ENCODE measurements at regions not wholly inside any gene's neighbourhood (a gene's known extent, or its start where the extent isn't known, plus 50 kb on each side); places are given as distances from the start of the nearest gene placed in this dataset.

- DNase-seq = no peak
Observed at GRCh38 chr2:160921386-160921964, 238.8 kb upstream of the TANK start.

- no peak for DNase-seq
Observed at GRCh38 chr2:160924936-160925353, 235.3 kb upstream of the TANK start.

DNA sequence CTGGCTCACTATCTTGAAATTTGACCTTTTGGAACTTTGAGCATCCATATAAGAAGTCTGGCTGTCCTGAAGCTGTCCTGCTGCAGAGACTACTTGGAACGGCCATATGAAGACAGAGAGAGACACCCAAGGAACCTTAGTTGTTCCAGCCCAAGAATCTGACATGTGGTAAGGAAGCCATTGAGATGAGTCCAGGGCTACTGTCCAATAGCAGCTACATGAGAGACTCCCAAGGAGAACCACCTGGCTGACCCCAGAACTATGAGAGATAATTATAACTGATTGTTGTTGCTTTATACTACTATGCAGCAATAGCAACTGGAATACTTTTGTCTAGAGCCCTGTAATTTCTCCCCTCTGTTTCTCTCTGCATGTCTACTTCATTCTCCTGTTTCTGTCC, 234.3 kb upstream of the TANK start:
- no peak for DNase-seq

- DNase-seq = no peak
Observed at GRCh38 chr2:160927324-160927723, 232.9 kb upstream of the TANK start.

GRCh38 chr2:160928854-160929301, 231.3 kb upstream of the TANK start:
- no peak for DNase-seq

DNA sequence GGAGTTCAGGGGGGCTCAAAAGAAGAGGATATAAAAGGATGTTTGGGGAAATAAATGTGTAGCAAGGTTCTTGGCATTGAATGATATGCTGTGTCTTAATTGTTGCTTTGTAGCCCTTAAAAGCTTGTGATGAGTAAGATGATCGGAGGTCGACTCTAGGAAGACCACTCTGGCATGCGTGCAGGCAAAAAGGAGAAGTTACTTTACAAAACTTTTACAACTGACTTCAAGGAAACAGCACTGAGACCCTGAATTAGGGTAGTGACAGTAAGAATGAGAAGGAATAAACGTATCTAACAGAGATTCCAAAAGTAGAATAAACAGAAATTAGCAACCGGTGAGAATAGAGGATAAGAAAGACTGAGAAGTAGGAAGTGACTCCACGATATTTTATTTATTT, 228.7 kb upstream of the TANK start:
- no peak for DNase-seq

DNA sequence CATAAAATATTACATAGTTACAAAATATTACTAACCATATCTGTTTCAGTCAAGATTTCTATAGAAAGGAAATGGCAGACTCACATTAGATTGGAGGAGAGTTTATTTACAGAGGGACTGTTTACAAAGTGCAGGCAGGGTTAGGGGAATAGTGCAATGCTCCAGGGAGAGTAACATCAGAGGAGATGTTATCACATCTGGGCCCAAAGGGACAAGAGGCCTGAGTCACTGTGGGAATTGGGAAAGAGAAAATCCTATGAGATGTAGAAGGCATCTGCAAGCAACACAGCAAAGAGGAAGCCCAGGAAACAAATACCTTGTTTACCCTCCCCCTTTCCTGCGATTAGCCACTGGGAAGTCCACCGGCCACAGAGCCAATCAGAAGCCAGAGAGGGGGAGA, 227.3 kb upstream of the TANK start:
- DNase-seq = no peak

GRCh38 chr2:160934263-160934662, 226.0 kb upstream of the TANK start:
- no peak for DNase-seq

DNA sequence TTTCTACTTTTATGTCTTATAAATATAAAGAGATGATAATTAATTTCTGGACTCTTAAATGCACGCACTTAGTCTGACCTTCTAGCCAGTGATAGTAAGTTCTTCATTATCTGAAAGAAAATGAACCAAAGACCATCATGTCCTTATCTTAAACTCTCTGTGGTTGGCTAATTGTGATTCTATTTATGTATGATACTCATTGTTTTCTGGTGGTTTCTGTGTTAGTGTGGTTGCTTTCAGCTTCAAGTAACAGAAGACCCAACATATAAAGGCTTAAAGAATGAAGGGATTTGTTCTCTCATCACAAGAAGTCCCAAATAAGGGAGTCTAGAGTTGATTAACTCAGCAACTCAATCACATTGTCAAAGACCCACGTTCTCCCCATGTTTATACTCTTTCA, 225.2 kb upstream of the TANK start:
- no peak for DNase-seq

DNA sequence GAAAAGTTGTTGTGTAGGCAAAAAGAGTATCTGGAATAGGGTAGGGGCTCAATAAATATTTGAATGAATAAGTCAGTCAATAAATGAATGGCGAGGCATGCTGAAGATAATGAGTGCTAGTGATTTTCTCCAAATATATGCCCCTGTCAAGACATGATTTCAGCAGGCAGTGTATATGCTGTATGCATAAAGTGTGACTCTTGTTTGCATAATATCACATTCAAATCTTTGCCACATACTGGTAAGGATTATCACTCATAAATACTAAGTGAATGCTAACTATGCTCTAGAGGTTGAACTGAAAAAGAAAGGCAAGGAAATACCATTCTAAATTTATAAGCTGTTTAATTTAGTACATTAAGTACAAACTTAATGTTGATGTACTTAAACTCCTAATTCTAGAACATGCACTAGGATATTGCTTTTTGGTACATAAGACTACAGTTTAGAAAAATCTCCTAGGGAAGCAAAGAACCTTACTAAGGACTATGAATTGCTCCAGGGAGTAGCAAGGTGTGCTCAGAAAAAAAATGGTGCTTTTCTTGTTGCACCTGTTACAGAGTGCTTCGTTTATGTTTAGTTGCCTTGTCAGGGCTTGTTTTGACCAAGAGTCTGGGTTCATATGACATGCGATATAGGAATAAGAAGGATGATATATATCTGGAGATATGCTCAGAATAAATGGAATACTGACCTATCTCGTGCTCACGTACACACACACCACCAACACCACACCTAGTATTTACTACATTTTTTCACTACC, 224.0 kb upstream of the TANK start:
- DNase-seq = no peak

GRCh38 chr2:160940271-160940670, 220.0 kb upstream of the TANK start:
- DNase-seq = no peak

DNA sequence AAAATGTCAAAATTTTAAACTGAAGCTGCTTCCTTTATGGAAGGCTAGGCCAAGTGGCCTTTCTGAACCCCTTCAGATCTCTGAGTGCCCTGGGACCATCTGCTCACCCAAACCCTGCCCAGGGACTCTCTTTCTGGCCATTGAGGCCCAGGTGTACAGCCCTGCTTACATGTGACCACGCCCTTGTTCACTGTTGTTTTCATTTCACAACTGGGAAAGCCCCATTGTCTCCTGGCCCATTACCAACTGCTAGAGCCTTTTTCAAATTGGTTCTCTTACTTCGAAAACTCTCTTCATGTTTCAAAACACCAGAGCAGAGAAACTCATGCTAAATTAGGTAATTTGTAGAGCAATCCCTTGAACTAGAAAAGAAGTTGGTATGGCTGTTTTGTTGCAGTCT, 219.5 kb upstream of the TANK start:
- no peak for DNase-seq

- DNase-seq = no peak
Observed at GRCh38 chr2:160941290-160941846, 218.9 kb upstream of the TANK start.

- DNase-seq = no peak
Observed at GRCh38 chr2:160942476-160943142, 217.6 kb upstream of the TANK start.

DNA sequence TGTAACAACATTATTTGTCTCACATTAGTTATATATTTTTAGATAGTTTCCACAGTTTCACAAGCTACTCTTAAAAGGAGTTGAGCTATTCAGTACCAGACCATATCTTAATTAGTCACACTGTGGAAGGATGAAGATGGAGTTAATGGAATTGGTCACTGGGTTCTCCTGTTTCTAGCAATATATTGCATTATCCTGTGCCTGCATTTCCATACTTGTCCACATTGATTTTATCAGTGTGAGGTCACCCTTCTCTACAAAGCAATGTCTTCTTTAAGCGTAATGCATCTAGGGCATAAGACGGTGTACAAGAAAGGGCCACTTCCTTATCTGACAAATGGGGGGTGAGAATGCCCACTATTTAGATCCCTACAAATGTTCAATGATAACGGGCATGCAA, 216.8 kb upstream of the TANK start:
- no peak for DNase-seq

DNA sequence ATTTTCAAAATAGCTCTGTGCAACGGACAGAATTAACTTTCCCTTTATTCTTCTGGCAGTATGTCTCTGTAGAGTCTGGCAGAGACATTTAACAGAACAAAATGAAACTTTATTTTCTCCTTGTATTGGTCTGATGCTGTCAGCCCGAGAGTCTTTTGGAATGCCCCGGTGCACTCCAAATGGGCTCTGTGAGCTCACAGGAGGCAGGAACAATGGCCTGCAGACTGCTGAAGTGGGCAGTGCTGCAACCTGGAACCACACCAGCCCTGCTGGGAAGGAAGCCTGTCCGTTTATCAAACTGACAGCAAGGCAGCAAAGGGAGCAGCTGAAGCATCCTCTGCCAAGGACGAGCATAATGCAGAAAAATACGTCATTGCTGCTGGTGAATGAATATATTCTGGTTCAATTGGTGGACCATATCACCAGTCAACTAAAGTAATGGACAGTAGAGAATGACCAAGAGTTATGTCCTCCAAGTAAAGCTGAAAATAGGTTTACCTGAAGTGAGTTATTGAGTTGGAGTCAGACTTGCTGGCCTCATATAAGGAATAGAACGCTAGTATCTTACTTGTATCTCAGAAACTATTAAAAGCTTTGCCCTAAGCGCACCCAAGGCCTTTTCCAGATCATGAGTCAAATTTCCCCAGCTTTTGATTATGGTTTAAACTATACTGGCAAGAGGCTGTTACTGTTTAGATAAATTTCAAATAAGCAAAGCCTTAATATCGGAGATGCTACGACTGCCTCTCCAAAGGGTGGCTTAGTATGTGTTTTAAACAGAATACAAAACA, 207.6 kb upstream of the TANK start:
- no peak for DNase-seq

GRCh38 chr2:160955578-160955977, 204.7 kb upstream of the TANK start:
- no peak for DNase-seq

- no peak for DNase-seq
Observed at GRCh38 chr2:160956243-160956802, 203.9 kb upstream of the TANK start.

GRCh38 chr2:160963957-160964356, 196.3 kb upstream of the TANK start:
- no peak for DNase-seq

DNA sequence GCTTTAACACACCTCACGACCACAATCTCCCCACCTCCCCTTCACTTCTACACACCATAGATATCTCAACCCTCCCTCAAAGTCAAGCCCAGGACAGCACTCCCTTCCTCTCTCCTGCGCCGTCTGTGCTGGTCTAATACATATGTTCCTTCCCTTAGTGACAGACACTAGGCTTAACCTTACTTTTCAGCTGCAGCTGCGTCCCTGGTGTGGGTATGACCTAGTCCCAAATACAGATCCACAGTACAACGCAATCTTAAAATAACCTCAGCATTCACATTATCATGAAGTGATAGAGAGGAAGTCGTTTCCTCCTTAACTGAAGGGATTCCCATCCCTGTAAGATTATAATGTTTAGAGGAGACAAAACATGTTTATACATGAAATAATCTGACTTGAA, 192.7 kb upstream of the TANK start:
- DNase-seq = peak; percentile 23 to 66

DNA sequence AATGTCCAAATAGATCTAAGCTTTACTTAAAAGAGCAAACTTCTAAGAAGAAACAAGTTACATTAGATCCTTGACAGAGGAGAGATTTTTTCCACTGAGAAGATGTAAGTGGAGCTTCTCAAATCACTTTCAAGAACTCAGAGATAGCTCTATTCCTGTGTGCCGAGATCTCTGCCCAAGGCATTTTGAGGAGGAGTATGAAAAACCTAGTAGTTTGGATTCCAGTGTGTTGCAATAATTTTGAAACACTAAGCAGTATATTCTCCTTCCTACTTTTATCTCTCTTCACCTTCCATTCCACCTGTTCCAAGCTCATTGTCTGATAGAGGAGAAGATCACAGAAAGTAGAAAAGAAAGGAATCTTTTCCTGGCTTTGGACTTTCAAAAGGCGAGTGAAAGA, 192.0 kb upstream of the TANK start:
- no peak for DNase-seq

- peak; percentile 54 to 58 for DNase-seq
Observed at GRCh38 chr2:160970052-160970965, 189.9 kb upstream of the TANK start.

Data from NCI-H524 (cell line).